NT2/D1 (cell line): ENCODE measurements at regions not wholly inside any gene's neighbourhood (a gene's known extent, or its start where the extent isn't known, plus 50 kb on each side); places are given as distances from the start of the nearest gene placed in this dataset.
"Not testable (repeated sequence)": the region's sequence is repeated elsewhere in the genome, so short reads cannot be mapped to it uniquely, and the experiment has no call there.

Experiments used
- DNase-seq: peaks from one replicate; pipeline ENCODE4 v3.0.0-alpha.2; 2011; ENCODE audit warnings: low read depth, low spot score
- H3K27me3 ChIP-seq: 2 replicates; pipeline ENCODE4 v1.6.0; 2011; ENCODE audit warnings: mild to moderate bottlenecking; ENCODE audit not compliant: insufficient read length, insufficient read depth
- H3K36me3 ChIP-seq: 2 replicates; pipeline ENCODE4 v1.6.1; 2011; ENCODE audit warnings: mild to moderate bottlenecking, low read length, mixed read lengths; ENCODE audit not compliant: insufficient read depth, insufficient read length
- H3K4me1 ChIP-seq: 2 replicates; pipeline ENCODE4 v1.5.1; 2011; ENCODE audit not compliant: insufficient read depth, insufficient read length
- H3K4me3 ChIP-seq: 2 replicates; pipeline ENCODE4 v1.5.1; 2011; ENCODE audit warnings: low read depth; ENCODE audit not compliant: insufficient read length
- H3K9ac ChIP-seq: 2 replicates; pipeline ENCODE4 v1.6.0; 2011; ENCODE audit warnings: low read depth; ENCODE audit not compliant: insufficient read length
- H3K9me3 ChIP-seq: 2 replicates; pipeline ENCODE4 v1.5.1; 2011; ENCODE audit warnings: mild to moderate bottlenecking, low read length; ENCODE audit not compliant: insufficient read depth
- SUZ12 ChIP-seq: IDR thresholded peaks from 2 replicates; pipeline ENCODE4 v1.6.1; 2011; ENCODE audit not compliant: insufficient read length, insufficient read depth; ENCODE audit errors: extremely low read depth
- YY1 ChIP-seq: IDR thresholded peaks from 2 replicates; pipeline ENCODE4 v1.6.1; 2011; ENCODE audit not compliant: insufficient read length, insufficient read depth
- ZNF274 ChIP-seq: IDR thresholded peaks from 2 replicates; pipeline ENCODE4 v1.6.1; 2011; ENCODE audit warnings: mild to moderate bottlenecking, low read depth, low read length

DNA sequence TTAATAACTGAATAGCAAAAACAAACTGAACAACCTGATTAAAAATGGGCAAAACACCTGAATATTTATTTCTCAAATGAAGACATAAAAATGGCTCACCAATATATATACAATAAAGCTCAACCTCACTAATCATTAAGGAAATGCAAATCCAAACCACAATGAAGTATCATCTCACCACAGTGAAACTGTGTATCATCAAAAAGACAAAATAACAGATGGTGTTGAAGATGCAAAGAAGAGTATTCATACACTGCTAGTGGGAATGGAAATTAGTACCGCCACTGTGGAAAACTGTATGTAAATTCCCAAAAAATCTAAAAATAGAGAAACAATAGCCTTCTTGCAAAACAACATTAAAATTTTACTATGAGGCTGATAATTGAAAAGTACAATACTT lies 1660.1 kb upstream of the B3GALT2 start:
- Histone ChIP-seq H3K9me3 (no peaks in the 10 kb centered on the region), H3K27me3 (no peaks in the 10 kb centered on the region), H3K36me3 (no peaks in the 10 kb centered on the region), H3K4me1 (no peaks in the 10 kb centered on the region), H3K4me3 (no peak overlapping the region), H3K9ac (no peak overlapping the region)
- TF ChIP-seq SUZ12 (no peak), YY1 (no peak), ZNF274 (no peak)
- DNase-seq: no peak

DNA sequence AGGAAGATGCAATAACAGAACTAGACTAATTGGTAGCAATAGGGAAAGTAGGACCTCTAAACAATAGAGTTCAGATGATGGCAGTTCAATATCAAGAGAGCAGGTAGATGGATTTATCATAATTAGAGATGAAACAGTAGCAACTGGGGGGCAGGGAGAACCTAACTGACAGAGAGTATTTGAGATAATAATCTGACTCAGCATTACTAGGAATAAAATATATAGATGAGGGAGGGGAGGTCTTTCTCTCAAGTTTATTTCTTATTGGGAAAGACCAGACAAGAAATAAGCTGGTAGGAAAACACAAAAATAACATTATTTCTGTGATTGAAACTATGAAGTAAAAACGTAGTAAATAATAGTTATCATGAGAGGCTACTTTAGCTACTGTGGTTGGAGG lies 1656.7 kb upstream of the B3GALT2 start:
- no peak for DNase-seq
- no peaks in the 10 kb centered on the region for H3K36me3 ChIP-seq
- H3K9me3 ChIP-seq: no peaks in the 10 kb centered on the region
- H3K9ac ChIP-seq: no peak overlapping the region
- no peak for TF ChIP-seq ZNF274
- no peak for TF ChIP-seq SUZ12
- no peak for TF ChIP-seq YY1
- no peaks in the 10 kb centered on the region for H3K4me1 ChIP-seq
- H3K27me3 ChIP-seq: no peaks in the 10 kb centered on the region
- no peak overlapping the region for H3K4me3 ChIP-seq

DNA sequence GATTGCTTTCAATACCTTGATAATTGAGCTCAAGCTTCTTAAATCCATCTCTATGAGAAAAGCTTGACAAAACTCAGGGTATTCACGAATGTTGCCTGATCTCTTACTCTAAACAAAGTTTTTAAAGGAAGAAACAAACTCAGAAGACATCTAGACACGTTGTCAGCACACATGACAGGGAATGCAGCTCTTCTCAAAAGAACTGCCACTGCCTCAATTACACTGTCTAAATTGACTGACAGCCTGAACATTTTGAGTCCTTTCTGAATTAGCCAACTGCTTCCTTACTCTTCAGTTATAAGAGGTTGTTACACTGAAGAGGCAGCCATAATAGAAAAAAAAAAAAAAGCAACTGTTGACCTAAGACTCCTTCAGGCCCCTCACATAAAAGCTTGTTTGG lies 1646.7 kb upstream of the B3GALT2 start:
- Histone ChIP-seq H3K9ac (no peak overlapping the region), H3K4me1 (no peaks in the 10 kb centered on the region), H3K4me3 (no peak overlapping the region), H3K9me3 (no peaks in the 10 kb centered on the region), H3K36me3 (no peaks in the 10 kb centered on the region), H3K27me3 (no peaks in the 10 kb centered on the region)
- no peak for DNase-seq
- TF ChIP-seq YY1: no peak
- TF ChIP-seq SUZ12: no peak
- no peak for TF ChIP-seq ZNF274

DNA sequence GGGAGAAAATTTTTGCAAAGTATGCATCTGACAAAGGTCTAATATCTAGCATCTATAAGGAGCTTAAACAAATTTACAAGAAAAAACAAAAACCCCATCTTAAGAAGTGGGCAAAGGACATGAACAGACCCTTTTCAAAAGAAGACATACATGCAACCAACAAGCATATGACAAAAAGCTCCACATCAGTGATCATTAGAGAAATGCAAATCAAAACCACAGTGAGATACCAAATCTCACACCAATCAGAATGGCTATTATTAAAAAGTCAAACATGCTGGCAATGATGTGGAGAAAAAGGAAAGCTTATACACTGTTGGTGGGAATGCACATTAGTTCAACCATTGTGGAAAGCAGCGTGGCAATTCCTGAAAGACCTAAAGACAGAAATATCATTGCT lies 1645.2 kb upstream of the B3GALT2 start:
- not testable (repeated sequence) for H3K9me3 ChIP-seq, H3K4me3 ChIP-seq, H3K27me3 ChIP-seq, DNase-seq, H3K9ac ChIP-seq, H3K4me1 ChIP-seq, H3K36me3 ChIP-seq

DNA sequence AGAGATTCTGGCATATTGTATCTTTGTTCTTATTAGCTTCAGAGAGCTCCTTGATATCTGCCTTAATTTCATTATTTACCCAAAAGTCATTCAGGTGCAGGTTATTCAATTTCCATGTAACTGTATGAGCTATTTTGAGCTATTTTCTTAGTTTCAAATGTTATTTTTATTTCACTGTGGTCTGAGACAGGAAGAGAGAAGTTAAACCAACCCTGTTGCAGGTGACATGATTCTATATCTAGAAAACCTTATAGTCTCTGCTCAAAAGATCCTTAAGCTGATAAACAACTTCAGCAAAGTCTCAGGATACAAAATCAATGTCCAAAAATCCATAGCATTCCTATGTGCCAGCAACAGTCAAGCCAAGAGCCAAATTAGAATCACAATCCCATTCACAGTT lies 1644.0 kb upstream of the B3GALT2 start:
- Histone ChIP-seq H3K27me3 (no peaks in the 10 kb centered on the region), H3K9me3 (no peaks in the 10 kb centered on the region), H3K4me3 (no peak overlapping the region), H3K4me1 (no peaks in the 10 kb centered on the region), H3K9ac (no peak overlapping the region), H3K36me3 (no peaks in the 10 kb centered on the region)
- TF ChIP-seq YY1 (no peak), SUZ12 (no peak), ZNF274 (no peak)
- DNase-seq: no peak

DNA sequence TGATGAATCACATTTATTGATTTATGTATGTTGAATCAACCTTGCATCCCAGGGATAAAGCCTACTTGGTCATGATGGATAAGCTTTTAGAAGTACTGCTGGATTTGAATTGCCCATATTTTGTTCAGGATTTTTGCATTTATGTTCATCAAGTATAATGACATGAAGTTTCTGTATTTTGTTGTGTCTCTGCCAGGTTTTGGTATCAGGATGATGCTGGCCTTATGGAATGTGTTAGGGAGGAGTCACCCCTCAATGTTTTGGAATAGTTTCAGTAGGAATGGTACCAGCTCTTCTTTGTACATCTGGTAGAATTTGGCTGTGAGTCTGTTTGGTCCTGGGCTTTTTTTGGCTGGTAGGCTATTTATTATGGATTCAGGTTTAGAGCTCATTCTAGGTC lies 1643.1 kb upstream of the B3GALT2 start:
- TF ChIP-seq YY1 (no peak), SUZ12 (no peak), ZNF274 (no peak)
- H3K27me3 ChIP-seq: no peaks in the 10 kb centered on the region
- H3K9me3 ChIP-seq: no peaks in the 10 kb centered on the region
- H3K36me3 ChIP-seq: no peaks in the 10 kb centered on the region
- no peaks in the 10 kb centered on the region for H3K4me1 ChIP-seq
- H3K4me3 ChIP-seq: no peak overlapping the region
- no peak overlapping the region for H3K9ac ChIP-seq
- no peak for DNase-seq

DNA sequence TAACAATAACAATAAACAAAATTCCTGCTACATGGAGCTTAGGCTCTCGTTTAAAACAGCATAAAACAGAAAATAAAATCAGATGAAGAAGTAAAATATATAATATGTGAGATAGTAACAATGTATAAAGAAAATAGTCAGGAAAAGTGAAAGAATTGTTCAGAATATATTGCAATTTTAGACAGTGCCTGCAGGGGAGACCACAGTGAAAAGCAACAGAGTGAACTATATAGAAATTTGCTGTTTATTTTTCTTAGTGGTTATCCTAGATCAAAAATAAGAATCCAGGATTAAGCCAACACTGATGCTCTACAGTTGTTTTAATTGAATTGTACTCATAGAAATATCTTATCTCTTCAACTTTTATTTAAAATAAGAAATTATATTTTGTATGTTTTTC lies 1639.0 kb upstream of the B3GALT2 start:
- H3K9me3 ChIP-seq: no peaks in the 10 kb centered on the region
- no peaks in the 10 kb centered on the region for H3K36me3 ChIP-seq
- no peaks in the 10 kb centered on the region for H3K27me3 ChIP-seq
- no peak for DNase-seq
- H3K9ac ChIP-seq: no peak overlapping the region
- no peak overlapping the region for H3K4me3 ChIP-seq
- no peaks in the 10 kb centered on the region for H3K4me1 ChIP-seq
- no peak for TF ChIP-seq SUZ12
- TF ChIP-seq YY1: no peak
- TF ChIP-seq ZNF274: no peak

DNA sequence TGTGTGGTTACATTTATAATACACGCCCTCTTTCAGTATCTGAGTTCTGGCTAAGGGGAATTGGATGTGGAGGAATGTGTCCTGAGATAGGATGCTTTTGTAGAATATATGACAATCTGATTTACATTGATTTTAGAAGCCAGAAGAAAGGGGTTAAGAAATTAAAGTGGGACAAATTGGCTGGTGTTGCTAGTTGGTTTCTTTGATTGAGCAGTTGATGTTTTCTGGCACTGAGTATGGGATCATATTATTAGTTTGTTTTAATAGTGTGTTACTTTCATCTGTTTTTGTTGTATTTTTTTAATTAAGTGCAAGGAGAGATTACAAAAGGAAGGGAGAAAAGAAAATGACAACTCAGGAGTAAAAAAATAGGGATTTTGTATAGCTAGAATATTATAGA lies 1634.7 kb upstream of the B3GALT2 start:
- no peaks in the 10 kb centered on the region for H3K36me3 ChIP-seq

More for the DNA sequence above, 1634.7 kb upstream of the B3GALT2 start:
- Histone ChIP-seq H3K9me3 (no peaks in the 10 kb centered on the region), H3K4me1 (no peaks in the 10 kb centered on the region), H3K9ac (no peak overlapping the region), H3K4me3 (no peak overlapping the region), H3K27me3 (no peaks in the 10 kb centered on the region)
- TF ChIP-seq ZNF274 (no peak), SUZ12 (no peak), YY1 (no peak)
- no peak for DNase-seq
